Thyroid gland (tissue), 4 donors: ENCODE measurements at regions not wholly inside any gene's neighbourhood (a gene's known extent, or its start where the extent isn't known, plus 50 kb on each side); places are given as distances from the start of the nearest gene placed in this dataset.

Source experiments
- CTCF ChIP-seq, 6 experiments: fragments of 200-600 bp in 3 of 6; fragments of 450-650 bp in 3 of 6; sonication (generic) in 3 of 6; IDR thresholded peaks; one replicate each; pipeline ENCODE4 v1.5.1; 2016 to 2019; ENCODE audit warnings: antibody characterized with exemption in 6 of 6, mild to moderate bottlenecking in 2 of 6, inconsistent platforms in 1 of 6, moderate library complexity in 1 of 6
- POLR2A ChIP-seq, 2 donors: fragments of 450-650 bp; IDR thresholded peaks; one replicate each; pipeline ENCODE4 v1.6.1; 2017; ENCODE audit warnings: antibody characterized with exemption in 2 of 2, mild to moderate bottlenecking in 2 of 2, moderate library complexity in 1 of 2

GRCh38 chr15:67897646-67898339, 57.9 kb upstream of the RNU6-1 start:
- TF ChIP-seq CTCF (IDR thresholded peaks at IDR 0.05): no peak
- TF ChIP-seq POLR2A (IDR thresholded peaks at IDR 0.05): no peak
